Astrocyte (in vitro differentiated cells and primary cell): ENCODE measurements at regions not wholly inside any gene's neighbourhood (a gene's known extent, or its start where the extent isn't known, plus 50 kb on each side); places are given as distances from the start of the nearest gene placed in this dataset.

Source experiments
- DNase-seq: peaks from one replicate; pipeline ENCODE4 v3.0.0-alpha.2; 2010; ENCODE audit warnings: low read depth
- FAIRE-seq: peaks from 2 replicates; lab custom pipeline; 2011; peaks lifted over from hg19 to GRCh38; lab: Jason Lieb, UNC
- H2AFZ ChIP-seq: 2 replicates; pipeline ENCODE4 v1.6.0; 2012; ENCODE audit warnings: low read depth, low read length, inconsistent platforms
- H3K27ac ChIP-seq: 2 replicates; pipeline ENCODE4 v1.5.1; 2011; ENCODE audit warnings: low read depth, low read length, inconsistent platforms
- H3K27me3 ChIP-seq: 2 replicates; pipeline ENCODE4 v1.6.0; 2011; ENCODE audit warnings: low read length, inconsistent platforms; ENCODE audit not compliant: insufficient read depth
- H3K36me3 ChIP-seq: 2 replicates; pipeline ENCODE4 v1.5.1; 2011; ENCODE audit warnings: low read length, inconsistent platforms; ENCODE audit not compliant: insufficient read depth
- H3K4me1 ChIP-seq: 2 replicates; pipeline ENCODE4 v1.5.1; 2011; ENCODE audit warnings: low read length, inconsistent platforms; ENCODE audit not compliant: insufficient read depth
- H3K4me2 ChIP-seq: 2 replicates; pipeline ENCODE4 v1.6.0; 2012; ENCODE audit warnings: low read length, inconsistent platforms
- H3K4me3 ChIP-seq: 2 replicates; pipeline ENCODE4 v1.5.1; 2011; ENCODE audit warnings: low read depth, mild to moderate bottlenecking, low read length, inconsistent platforms; ENCODE audit not compliant: insufficient read depth
- H3K79me2 ChIP-seq: 2 replicates; pipeline ENCODE4 v1.6.0; 2012; ENCODE audit warnings: mild to moderate bottlenecking, low read length, inconsistent platforms; ENCODE audit not compliant: insufficient read depth
- H3K9ac ChIP-seq: 2 replicates; pipeline ENCODE4 v1.6.0; 2012; ENCODE audit warnings: mild to moderate bottlenecking, low read length, inconsistent platforms
- H3K9me3 ChIP-seq: 2 replicates; pipeline ENCODE4 v1.5.1; 2012; ENCODE audit warnings: low read depth, mild to moderate bottlenecking, low read length, inconsistent platforms; ENCODE audit not compliant: insufficient read depth
- H4K20me1 ChIP-seq: 2 replicates; pipeline ENCODE4 v1.6.0; 2012; ENCODE audit warnings: low read length, inconsistent platforms; ENCODE audit not compliant: insufficient read depth
- H3K27ac Mint-ChIP-seq: one replicate; pipeline ENCODE4 v1.8.0; 2021; ENCODE audit warnings: mild to moderate bottlenecking, mixed read lengths; ENCODE audit not compliant: unreplicated experiment
- H3K27me3 Mint-ChIP-seq: one replicate; pipeline ENCODE4 v1.8.0; 2021; ENCODE audit warnings: low read depth, mixed read lengths; ENCODE audit not compliant: unreplicated experiment
- H3K36me3 Mint-ChIP-seq: one replicate; pipeline ENCODE4 v1.8.0; 2021; ENCODE audit warnings: low read depth, mixed read lengths; ENCODE audit not compliant: unreplicated experiment
- H3K4me1 Mint-ChIP-seq: one replicate; pipeline ENCODE4 v1.8.0; 2021; ENCODE audit warnings: low read depth, mixed read lengths; ENCODE audit not compliant: unreplicated experiment
- H3K4me3 Mint-ChIP-seq: one replicate; pipeline ENCODE4 v1.8.0; 2021; ENCODE audit warnings: mild to moderate bottlenecking, moderate library complexity, mixed read lengths; ENCODE audit not compliant: unreplicated experiment
- H3K9me3 Mint-ChIP-seq: one replicate; pipeline ENCODE4 v1.8.0; 2021; ENCODE audit warnings: mild to moderate bottlenecking, mixed read lengths; ENCODE audit not compliant: unreplicated experiment
- CTCF ChIP-seq: IDR thresholded peaks from 2 replicates; pipeline ENCODE4 v1.5.1; 2011; ENCODE audit warnings: low read depth, mild to moderate bottlenecking, inconsistent platforms, low read length, moderate library complexity; ENCODE audit not compliant: insufficient read depth
- EZH2 ChIP-seq: IDR thresholded peaks from 2 replicates; pipeline ENCODE4 v1.6.1; 2012; ENCODE audit warnings: mild to moderate bottlenecking, low read length, inconsistent platforms; ENCODE audit not compliant: insufficient read depth

GRCh38 chr6:43887340-43887858, 117.4 kb downstream of the VEGFA start:
- Histone ChIP-seq H3K27me3 (peaks cover 15% of the 10 kb centered on the region), H3K9me3 (no peaks in the 10 kb centered on the region), H3K4me3 (no peak overlapping the region), H3K27ac (no peak overlapping the region), H3K4me2 (no peak overlapping the region), H2AFZ (no peak overlapping the region), H3K36me3 (no peaks in the 10 kb centered on the region), H3K79me2 (no peaks in the 10 kb centered on the region), H3K4me1 (peaks cover 4% of the 10 kb centered on the region), H4K20me1 (no peaks in the 10 kb centered on the region), H3K9ac (no peak overlapping the region)
- no peak overlapping the region for H3K4me3 Mint-ChIP-seq
- no peak for DNase-seq
- H3K27ac Mint-ChIP-seq, result no peak overlapping the region
- TF ChIP-seq EZH2, result no peak
- no peak for TF ChIP-seq CTCF
- H3K4me1 Mint-ChIP-seq, result peaks cover 9% of the 10 kb centered on the region
- H3K9me3 Mint-ChIP-seq, result peaks cover 2% of the 10 kb centered on the region
- no peaks in the 10 kb centered on the region for H3K36me3 Mint-ChIP-seq
- no peak for FAIRE-seq
- peaks cover 57% of the 10 kb centered on the region for H3K27me3 Mint-ChIP-seq

GRCh38 chr6:43886717-43887339, 116.8 kb downstream of the VEGFA start:
- Mint-ChIP-seq H3K27ac (no peak overlapping the region), H3K27me3 (peaks cover 57% of the 10 kb centered on the region), H3K36me3 (no peaks in the 10 kb centered on the region), H3K4me1 (peaks cover 8% of the 10 kb centered on the region), H3K9me3 (peaks cover 3% of the 10 kb centered on the region), H3K4me3 (no peak overlapping the region)
- Histone ChIP-seq H2AFZ (no peak overlapping the region), H3K4me1 (peaks cover 4% of the 10 kb centered on the region), H3K27me3 (peaks cover 15% of the 10 kb centered on the region), H3K79me2 (no peaks in the 10 kb centered on the region), H3K9ac (no peak overlapping the region), H3K36me3 (no peaks in the 10 kb centered on the region), H4K20me1 (no peaks in the 10 kb centered on the region), H3K4me3 (no peak overlapping the region), H3K4me2 (no peak overlapping the region), H3K27ac (no peak overlapping the region), H3K9me3 (no peaks in the 10 kb centered on the region)
- no peak for FAIRE-seq
- TF ChIP-seq EZH2 (no peak), CTCF (no peak)
- no peak for DNase-seq

- Histone ChIP-seq H3K4me1 (peaks cover 4% of the 10 kb centered on the region), H3K9ac (no peak overlapping the region), H3K27me3 (peaks cover 11% of the 10 kb centered on the region), H3K9me3 (no peaks in the 10 kb centered on the region), H3K27ac (no peak overlapping the region), H4K20me1 (no peaks in the 10 kb centered on the region), H3K79me2 (no peaks in the 10 kb centered on the region), H3K4me3 (no peak overlapping the region), H3K4me2 (no peak overlapping the region), H2AFZ (no peak overlapping the region), H3K36me3 (no peaks in the 10 kb centered on the region)
- Mint-ChIP-seq H3K27me3 (peaks cover 59% of the 10 kb centered on the region), H3K4me1 (peaks cover 5% of the 10 kb centered on the region), H3K9me3 (peaks cover 3% of the 10 kb centered on the region), H3K27ac (no peak overlapping the region), H3K36me3 (no peaks in the 10 kb centered on the region), H3K4me3 (no peak overlapping the region)
- TF ChIP-seq CTCF, result no peak
- no peak for TF ChIP-seq EZH2
- DNase-seq, result no peak
- no peak for FAIRE-seq
Measured at GRCh38 chr6:43886067-43886461, 116.1 kb downstream of the VEGFA start.
